H9 (cell line): ENCODE measurements at regions not wholly inside any gene's neighbourhood (a gene's known extent, or its start where the extent isn't known, plus 50 kb on each side); places are given as distances from the start of the nearest gene placed in this dataset.

Source experiments
- DNase-seq: peaks from one replicate; pipeline ENCODE4 v3.0.0-alpha.2; 2017
- H2AFZ ChIP-seq: one replicate; pipeline ENCODE4 v1.6.1; 2013; ENCODE audit warnings: mild to moderate bottlenecking, low read length, control low read depth, moderate library complexity
- H2AK5ac ChIP-seq: 2 replicates; pipeline ENCODE4 v1.6.1; 2013; ENCODE audit warnings: low read length, control low read depth, mixed read lengths; ENCODE audit not compliant: insufficient read length
- H2BK120ac ChIP-seq: one replicate; pipeline ENCODE4 v1.6.1; 2013; ENCODE audit warnings: low read depth, mild to moderate bottlenecking, low read length, control low read depth, inconsistent platforms; ENCODE audit not compliant: poor library complexity, severe bottlenecking
- H2BK12ac ChIP-seq: 2 replicates; pipeline ENCODE4 v1.6.1; 2013; ENCODE audit warnings: low read length, control low read depth, mixed read lengths, low read depth; ENCODE audit not compliant: insufficient read length
- H2BK15ac ChIP-seq: 2 replicates; pipeline ENCODE4 v1.6.1; 2013; ENCODE audit warnings: low read depth, low read length, control low read depth
- H2BK20ac ChIP-seq: one replicate; pipeline ENCODE4 v1.6.1; 2013; ENCODE audit warnings: low read depth, mild to moderate bottlenecking, low read length, control low read depth, inconsistent platforms; ENCODE audit not compliant: poor library complexity, severe bottlenecking
- H2BK5ac ChIP-seq: 2 replicates; pipeline ENCODE4 v1.6.1; 2013; ENCODE audit warnings: low read length, control low read depth, mixed read lengths; ENCODE audit not compliant: insufficient read length
- H3K14ac ChIP-seq: 2 replicates; pipeline ENCODE4 v1.6.1; 2013; ENCODE audit warnings: low read length, control low read depth; ENCODE audit not compliant: insufficient read depth
- H3K18ac ChIP-seq: 2 replicates; pipeline ENCODE4 v1.6.1; 2013; ENCODE audit warnings: low read depth, mild to moderate bottlenecking, mixed read lengths, low read length, control low read depth; ENCODE audit not compliant: insufficient read length
- H3K23ac ChIP-seq: 2 replicates; pipeline ENCODE4 v1.6.1; 2013; ENCODE audit warnings: low read length, control low read depth, mixed read lengths, low read depth; ENCODE audit not compliant: insufficient read length
- H3K23me2 ChIP-seq: 2 replicates; pipeline ENCODE4 v1.6.1; 2013; ENCODE audit warnings: low read depth, mild to moderate bottlenecking, mixed read lengths, low read length, control low read depth; ENCODE audit not compliant: insufficient read length, poor library complexity, severe bottlenecking
- H3K27ac ChIP-seq: 2 replicates; pipeline ENCODE4 v1.5.1; 2013; ENCODE audit warnings: low read length, control low read depth, mixed read lengths, low read depth; ENCODE audit not compliant: insufficient read length
- H3K27me3 ChIP-seq: 2 replicates; pipeline ENCODE4 v1.6.1; 2013; ENCODE audit warnings: low read length, control low read depth, inconsistent platforms; ENCODE audit not compliant: insufficient read depth
- H3K4ac ChIP-seq: 2 replicates; pipeline ENCODE4 v1.6.1; 2013; ENCODE audit warnings: low read depth, mild to moderate bottlenecking, control low read depth, inconsistent platforms, low read length, moderate library complexity
- H3K4me1 ChIP-seq: 2 replicates; pipeline ENCODE4 v1.6.1; 2013; ENCODE audit warnings: low read length, control low read depth, inconsistent platforms; ENCODE audit not compliant: insufficient read depth
- H3K4me2 ChIP-seq: 2 replicates; pipeline ENCODE4 v1.6.1; 2013; ENCODE audit warnings: low read length, control low read depth, mixed read lengths; ENCODE audit not compliant: insufficient read length, insufficient read depth
- H3K56ac ChIP-seq: 2 replicates; pipeline ENCODE4 v1.6.1; 2013; ENCODE audit warnings: low read depth, mild to moderate bottlenecking, mixed read lengths, low read length, control low read depth; ENCODE audit not compliant: insufficient read length
- H3K79me1 ChIP-seq: 2 replicates; pipeline ENCODE4 v1.6.1; 2013; ENCODE audit warnings: low read depth, mild to moderate bottlenecking, moderate library complexity, low read length, control low read depth, inconsistent platforms; ENCODE audit not compliant: insufficient read depth, poor library complexity, severe bottlenecking
- H3K79me2 ChIP-seq: 2 replicates; pipeline ENCODE4 v1.6.1; 2013; ENCODE audit warnings: low read length, control low read depth, inconsistent platforms; ENCODE audit not compliant: insufficient read depth
- H3K9ac ChIP-seq: 2 replicates; pipeline ENCODE4 v1.6.1; 2013; ENCODE audit warnings: low read length, control low read depth, mixed read lengths; ENCODE audit not compliant: insufficient read length; ENCODE audit errors: extremely low read depth
- H3K9me3 ChIP-seq: one replicate; pipeline ENCODE4 v1.6.1; 2013; ENCODE audit warnings: low read depth, low read length, inconsistent platforms; ENCODE audit not compliant: control insufficient read depth
- H3T11ph ChIP-seq: one replicate; pipeline ENCODE4 v1.6.1; 2013; ENCODE audit warnings: mild to moderate bottlenecking, low read length, control low read depth, inconsistent platforms
- H4K20me1 ChIP-seq: one replicate; pipeline ENCODE4 v1.6.1; 2013; ENCODE audit not compliant: control insufficient read depth, insufficient read length, insufficient read depth
- H4K5ac ChIP-seq: 2 replicates; pipeline ENCODE4 v1.6.1; 2013; ENCODE audit warnings: low read depth, mild to moderate bottlenecking, mixed read lengths, low read length, control low read depth; ENCODE audit not compliant: insufficient read length
- H4K8ac ChIP-seq: replicated peaks from 2 replicates; pipeline ENCODE4 v1.6.1; 2013; ENCODE audit warnings: low read length, control low read depth, mixed read lengths, low read depth; ENCODE audit not compliant: insufficient read length
- H4K91ac ChIP-seq: 2 replicates; pipeline ENCODE4 v1.6.1; 2013; ENCODE audit warnings: low read depth, mild to moderate bottlenecking, moderate library complexity, mixed read lengths, low read length, control low read depth; ENCODE audit not compliant: insufficient read length
- H3K27ac Mint-ChIP-seq, 3 experiments: 2 replicates in 2 of 3; 3 replicates in 1 of 3; pipeline ENCODE4 v1.8.0; 2020 to 2021; ENCODE audit warnings: mixed read lengths in 3 of 3, mild to moderate bottlenecking in 1 of 3, moderate library complexity in 1 of 3
- H3K27me3 Mint-ChIP-seq: 2 replicates; pipeline ENCODE4 v1.8.0; 2021; ENCODE audit warnings: low read depth, mild to moderate bottlenecking, moderate library complexity, mixed read lengths
- H3K36me3 Mint-ChIP-seq, 3 experiments: 2 replicates in 2 of 3; 3 replicates in 1 of 3; pipeline ENCODE4 v1.8.0; 2020 to 2021; ENCODE audit warnings: low read depth in 3 of 3, mixed read lengths in 3 of 3; ENCODE audit not compliant: insufficient read depth in 1 of 3
- H3K4me1 Mint-ChIP-seq, 2 experiments: 2 replicates each; pipeline ENCODE4 v1.8.0; 2020; ENCODE audit warnings: mixed read lengths in 2 of 2
- H3K4me3 Mint-ChIP-seq, 2 experiments: 2 replicates in 1 of 2; 3 replicates in 1 of 2; pipeline ENCODE4 v1.8.0; 2020 to 2021; ENCODE audit warnings: mild to moderate bottlenecking in 2 of 2, mixed read lengths in 2 of 2, moderate library complexity in 1 of 2
- H3K9me3 Mint-ChIP-seq, 2 experiments: 2 replicates in 1 of 2; 3 replicates in 1 of 2; pipeline ENCODE4 v1.8.0; 2020; ENCODE audit warnings: mild to moderate bottlenecking in 2 of 2, mixed read lengths in 2 of 2, moderate library complexity in 1 of 2
- CTCF ChIP-seq: fragments of 200-600 bp; sonication (generic); conservative IDR thresholded peaks from 3 replicates; pipeline ENCODE4 v1.8.0; 2021; ENCODE audit warnings: antibody characterized with exemption, mild to moderate bottlenecking
- WGBS: extraction: QIAGEN DNeasy Blood & Tissue Kit; methylation state at CpG from one replicate; pipeline ENCODE4 v1.1.7; 2013; ENCODE audit warnings: missing lambda C conversion rate, low lambda C conversion rate, mixed read lengths; ENCODE audit not compliant: insufficient read length; ENCODE audit errors: extremely low coverage; 5-methylcytosine and 5-hydroxymethylcytosine counted together

GRCh38 chr11:91876746-91877145 is 347.9 kb upstream of the FAT3 start:
- no peak overlapping the region for H3K27ac Mint-ChIP-seq
- H3K4ac ChIP-seq: no peak overlapping the region

More at GRCh38 chr11:91876746-91877145, 347.9 kb upstream of the FAT3 start:
- Histone ChIP-seq H2BK15ac (no peak overlapping the region), H4K91ac (no peak overlapping the region), H3K9me3 (no peaks in the 10 kb centered on the region), H2AFZ (no peak overlapping the region), H2AK5ac (no peak overlapping the region), H4K5ac (no peak overlapping the region), H3K23ac (no peak overlapping the region), H2BK120ac (no peak overlapping the region), H3K4me1 (no peaks in the 10 kb centered on the region; the same call in 1 of the 2 replicates), H3K9ac (no peak overlapping the region), H3K4me2 (no peak overlapping the region), H3K14ac (no peak overlapping the region), H3K79me2 (no peaks in the 10 kb centered on the region), H2BK5ac (no peak overlapping the region), H3K18ac (no peak overlapping the region), H3K23me2 (no peaks in the 10 kb centered on the region), H2BK20ac (no peak overlapping the region), H3T11ph (no peak overlapping the region), H4K8ac (no peak overlapping the region), H3K56ac (no peak overlapping the region), H3K27me3 (no peaks in the 10 kb centered on the region), H3K27ac (no peak overlapping the region), H2BK12ac (no peak overlapping the region), H3K79me1 (no peaks in the 10 kb centered on the region), H4K20me1 (no peaks in the 10 kb centered on the region)
- peaks cover 6 to 12% of the 10 kb centered on the region in 2 experiments; a peak in 2 of 4 replicates for H3K4me1 Mint-ChIP-seq
- no peak for DNase-seq
- no peak overlapping the region for H3K4me3 Mint-ChIP-seq
- no peaks in the 10 kb centered on the region; a peak in 2 of 5 replicates for H3K9me3 Mint-ChIP-seq
- no peaks in the 10 kb centered on the region for H3K36me3 Mint-ChIP-seq
- no peaks in the 10 kb centered on the region for H3K27me3 Mint-ChIP-seq
- no CpG with 5 or more reads among the region's 2 CpGs for WGBS
- no peak for TF ChIP-seq CTCF
